ENCODE measurements at regions not wholly inside any gene's neighbourhood (a gene's known extent, or its start where the extent isn't known, plus 50 kb on each side); places are given as distances from the start of the nearest gene placed in this dataset.

DNA sequence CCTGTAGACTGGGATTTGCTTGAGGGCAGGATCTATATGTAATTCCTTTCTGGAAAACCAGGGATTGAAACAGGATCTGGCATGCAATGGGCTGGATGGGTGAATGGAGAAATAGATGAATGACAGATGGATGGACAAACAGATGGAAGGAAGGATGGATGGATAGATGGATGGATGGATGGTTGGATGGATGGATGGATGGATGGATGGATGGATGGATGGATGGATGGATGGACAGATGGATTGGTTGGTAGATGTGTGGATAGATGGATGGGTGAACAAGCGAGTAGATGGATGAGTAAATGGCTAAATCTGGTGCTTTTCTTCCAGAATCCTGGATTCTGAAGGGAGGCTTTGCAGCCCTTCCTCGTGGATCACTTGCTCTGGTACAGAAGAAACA is 162.5 kb upstream of the SMIM23 start:
- TF ChIP-seq, protein P1, sequence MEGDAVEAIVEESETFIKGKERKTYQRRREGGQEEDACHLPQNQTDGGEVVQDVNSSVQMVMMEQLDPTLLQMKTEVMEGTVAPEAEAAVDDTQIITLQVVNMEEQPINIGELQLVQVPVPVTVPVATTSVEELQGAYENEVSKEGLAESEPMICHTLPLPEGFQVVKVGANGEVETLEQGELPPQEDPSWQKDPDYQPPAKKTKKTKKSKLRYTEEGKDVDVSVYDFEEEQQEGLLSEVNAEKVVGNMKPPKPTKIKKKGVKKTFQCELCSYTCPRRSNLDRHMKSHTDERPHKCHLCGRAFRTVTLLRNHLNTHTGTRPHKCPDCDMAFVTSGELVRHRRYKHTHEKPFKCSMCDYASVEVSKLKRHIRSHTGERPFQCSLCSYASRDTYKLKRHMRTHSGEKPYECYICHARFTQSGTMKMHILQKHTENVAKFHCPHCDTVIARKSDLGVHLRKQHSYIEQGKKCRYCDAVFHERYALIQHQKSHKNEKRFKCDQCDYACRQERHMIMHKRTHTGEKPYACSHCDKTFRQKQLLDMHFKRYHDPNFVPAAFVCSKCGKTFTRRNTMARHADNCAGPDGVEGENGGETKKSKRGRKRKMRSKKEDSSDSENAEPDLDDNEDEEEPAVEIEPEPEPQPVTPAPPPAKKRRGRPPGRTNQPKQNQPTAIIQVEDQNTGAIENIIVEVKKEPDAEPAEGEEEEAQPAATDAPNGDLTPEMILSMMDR (conservative IDR thresholded peaks at IDR 0.05), result no peak
- TF ChIP-seq EZH2 (IDR thresholded peaks at IDR 0.05; ENCODE audit: low read depth), result no peak
